ENCODE measurements at regions not wholly inside any gene's neighbourhood (a gene's known extent, or its start where the extent isn't known, plus 50 kb on each side); places are given as distances from the start of the nearest gene placed in this dataset.

GRCh38 chr5:156094001-156094400 is 233.0 kb upstream of the SGCD start:
- no peak for DNase-seq

GRCh38 chr5:156095709-156096241 is 231.2 kb upstream of the SGCD start:
- DNase-seq: no peak

GRCh38 chr5:156096259-156096658 is 230.7 kb upstream of the SGCD start:
- DNase-seq: no peak

GRCh38 chr5:156103155-156103885 is 223.6 kb upstream of the SGCD start:
- DNase-seq: no peak

- no peak for DNase-seq
These were observed 217.5 kb upstream of the SGCD start for GRCh38 chr5:156109317-156110023.

- DNase-seq: no peak
These were observed 207.3 kb upstream of the SGCD start for GRCh38 chr5:156119692-156120091.

- no peak for DNase-seq
These were observed 206.2 kb upstream of the SGCD start for GRCh38 chr5:156120777-156121176.

GRCh38 chr5:156121234-156121633 is 205.7 kb upstream of the SGCD start:
- no peak for DNase-seq

- DNase-seq: no peak
These were observed 205.1 kb upstream of the SGCD start for GRCh38 chr5:156121882-156122281.

GRCh38 chr5:156124708-156125107 is 202.3 kb upstream of the SGCD start:
- no peak for DNase-seq

GRCh38 chr5:156125118-156125517 is 201.8 kb upstream of the SGCD start:
- no peak for DNase-seq

- no peak for DNase-seq
These were observed 200.2 kb upstream of the SGCD start for GRCh38 chr5:156126716-156127115.

GRCh38 chr5:156128026-156128425 is 198.9 kb upstream of the SGCD start:
- DNase-seq: no peak

GRCh38 chr5:156134216-156134615 is 192.7 kb upstream of the SGCD start:
- DNase-seq: no peak

- no peak for DNase-seq
These were observed 191.4 kb upstream of the SGCD start for GRCh38 chr5:156135531-156135930.

GRCh38 chr5:156137071-156137869 is 189.7 kb upstream of the SGCD start:
- no peak for DNase-seq

GRCh38 chr5:156142867-156143266 is 184.1 kb upstream of the SGCD start:
- DNase-seq: no peak

- DNase-seq: no peak
These were observed 179.6 kb upstream of the SGCD start for GRCh38 chr5:156147261-156147943.

- DNase-seq: no peak
These were observed 179.0 kb upstream of the SGCD start for GRCh38 chr5:156147944-156148285.

GRCh38 chr5:156148301-156148700 is 178.7 kb upstream of the SGCD start:
- no peak for DNase-seq

GRCh38 chr5:156149213-156149612 is 177.8 kb upstream of the SGCD start:
- no peak for DNase-seq

GRCh38 chr5:156153602-156154001 is 173.4 kb upstream of the SGCD start:
- no peak for DNase-seq

GRCh38 chr5:156154757-156155156 is 172.2 kb upstream of the SGCD start:
- no peak for DNase-seq

All from activated gamma-delta T cell (primary cell).